NCI-H510A treated with DMSO at 0.1 percent for 48 hours (cell line): ENCODE measurements at regions not wholly inside any gene's neighbourhood (a gene's known extent, or its start where the extent isn't known, plus 50 kb on each side); places are given as distances from the start of the nearest gene placed in this dataset.
A peak's percentile ranks its signal among the peaks of the same experiment; 100 is the strongest.
"Not testable (repeated sequence)": the region's sequence is repeated elsewhere in the genome, so short reads cannot be mapped to it uniquely, and the experiment has no call there.

ENCODE experiments used
- DNase-seq: peaks from one replicate; lab custom pipeline; 2025; lab: John Stamatoyannopoulos, UW

- DNase-seq, result not testable (repeated sequence)
Measured at GRCh38 chr6:21282360-21282759, 311.2 kb upstream of the SOX4 start.

GRCh38 chr6:21284166-21284565 is 309.4 kb upstream of the SOX4 start:
- no peak for DNase-seq

DNA sequence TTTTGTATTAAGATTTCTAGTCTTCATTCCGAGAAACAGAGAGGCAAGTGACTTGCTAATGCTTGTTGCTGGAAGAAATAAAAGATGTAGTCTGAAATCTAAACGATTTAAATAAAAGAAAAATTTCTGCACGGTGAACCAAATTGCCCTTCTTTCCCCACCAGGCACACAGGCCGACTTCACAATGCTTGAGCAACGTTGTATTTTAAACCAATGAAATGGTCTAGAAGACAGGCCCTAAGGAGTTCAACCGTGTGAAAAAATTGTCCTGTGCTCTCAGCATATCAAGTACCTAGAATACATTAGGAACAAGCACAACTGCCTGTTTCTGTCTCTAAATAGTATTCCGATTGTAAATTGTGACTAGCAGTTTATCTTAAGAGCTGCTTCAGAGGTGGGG is 308.8 kb upstream of the SOX4 start:
- DNase-seq, result no peak

GRCh38 chr6:21294144-21294543 is 299.4 kb upstream of the SOX4 start:
- no peak for DNase-seq

GRCh38 chr6:21295506-21296240 is 297.9 kb upstream of the SOX4 start:
- DNase-seq, result no peak

DNA sequence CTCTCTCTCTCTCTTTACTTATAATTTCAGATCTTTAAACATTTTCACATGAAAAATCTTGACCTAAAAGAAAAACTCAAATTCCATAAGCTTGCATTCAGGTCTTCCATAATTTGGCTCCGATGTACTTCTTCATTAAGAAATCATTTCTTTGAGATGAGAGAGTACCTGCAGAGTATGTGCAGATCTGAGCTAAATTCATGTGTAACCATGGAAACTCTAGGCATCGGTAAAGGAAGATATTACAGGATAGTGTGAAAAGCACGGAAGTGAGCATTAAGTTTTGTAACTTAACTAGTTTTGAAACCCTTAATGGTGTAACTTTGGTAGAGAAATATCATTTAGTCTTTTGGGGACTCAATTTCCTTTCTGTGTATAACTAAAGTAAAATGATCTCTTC is 295.9 kb upstream of the SOX4 start:
- DNase-seq, result no peak

GRCh38 chr6:21299216-21299615 is 294.3 kb upstream of the SOX4 start:
- DNase-seq, result no peak

GRCh38 chr6:21300439-21300838 is 293.1 kb upstream of the SOX4 start:
- DNase-seq, result no peak

GRCh38 chr6:21305893-21306332 is 287.6 kb upstream of the SOX4 start:
- DNase-seq, result peak; percentile 33

- DNase-seq, result no peak
Measured at GRCh38 chr6:21306546-21306945, 287.0 kb upstream of the SOX4 start.

GRCh38 chr6:21309807-21310221 is 283.7 kb upstream of the SOX4 start:
- DNase-seq, result no peak

DNA sequence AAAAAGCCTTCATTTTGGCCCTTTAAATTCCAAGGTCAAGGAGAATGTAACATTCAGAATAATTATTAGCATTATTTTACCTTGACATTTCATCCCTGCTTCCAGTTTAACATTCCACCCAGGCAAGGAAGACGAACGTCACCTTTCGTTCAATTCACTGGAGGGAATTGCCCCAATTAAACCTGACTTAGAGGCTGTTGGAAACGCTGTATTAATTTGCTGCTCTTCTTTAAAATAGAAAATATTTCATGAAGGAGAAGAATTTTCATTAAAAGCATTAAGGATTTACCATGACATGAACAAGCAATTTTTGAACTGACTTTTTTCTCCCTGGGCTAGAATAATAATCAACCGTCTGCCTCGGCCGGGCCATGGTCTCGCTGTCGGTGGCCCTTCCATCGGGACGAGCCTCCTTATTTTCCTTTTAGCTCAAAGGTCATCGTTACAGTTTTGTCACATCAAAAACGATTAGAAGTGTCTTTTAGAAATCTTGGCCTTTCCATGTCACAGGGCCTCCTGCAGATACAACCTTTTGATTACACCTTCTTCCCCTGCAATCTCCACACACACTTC is 282.9 kb upstream of the SOX4 start:
- no peak for DNase-seq

- DNase-seq, result peak; percentile 53
Measured at GRCh38 chr6:21312118-21312517, 281.4 kb upstream of the SOX4 start.

DNA sequence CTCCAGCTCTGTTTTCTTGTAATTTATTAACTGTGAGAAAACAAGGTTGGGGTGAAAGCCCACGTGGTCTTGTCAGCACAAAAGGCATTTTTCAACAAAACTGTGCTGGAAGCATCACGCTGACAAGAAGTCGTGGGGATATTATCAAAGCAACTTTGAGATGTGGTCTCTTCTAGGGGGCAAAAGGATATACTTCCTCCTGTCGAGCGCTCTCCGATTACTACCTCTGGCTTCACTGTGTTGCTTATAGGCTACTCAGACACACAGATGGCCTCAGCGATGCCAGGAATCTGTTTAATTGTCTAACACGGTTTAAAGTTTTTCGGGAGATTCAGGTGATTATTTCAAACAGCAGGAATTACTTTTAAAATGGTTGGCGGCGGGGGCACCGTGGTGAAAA is 275.9 kb upstream of the SOX4 start:
- no peak for DNase-seq

GRCh38 chr6:21321076-21321475 is 272.5 kb upstream of the SOX4 start:
- no peak for DNase-seq

- DNase-seq, result no peak
Measured at GRCh38 chr6:21321531-21321930, 272.0 kb upstream of the SOX4 start.

- DNase-seq, result no peak
Measured at GRCh38 chr6:21323577-21323976, 270.0 kb upstream of the SOX4 start.

- peak; percentile 91 for DNase-seq
Measured at GRCh38 chr6:21325201-21325856, 268.2 kb upstream of the SOX4 start.

GRCh38 chr6:21327326-21328112 is 266.0 kb upstream of the SOX4 start:
- peak; percentile 57 for DNase-seq

GRCh38 chr6:21331235-21331634 is 262.3 kb upstream of the SOX4 start:
- DNase-seq, result no peak

DNA sequence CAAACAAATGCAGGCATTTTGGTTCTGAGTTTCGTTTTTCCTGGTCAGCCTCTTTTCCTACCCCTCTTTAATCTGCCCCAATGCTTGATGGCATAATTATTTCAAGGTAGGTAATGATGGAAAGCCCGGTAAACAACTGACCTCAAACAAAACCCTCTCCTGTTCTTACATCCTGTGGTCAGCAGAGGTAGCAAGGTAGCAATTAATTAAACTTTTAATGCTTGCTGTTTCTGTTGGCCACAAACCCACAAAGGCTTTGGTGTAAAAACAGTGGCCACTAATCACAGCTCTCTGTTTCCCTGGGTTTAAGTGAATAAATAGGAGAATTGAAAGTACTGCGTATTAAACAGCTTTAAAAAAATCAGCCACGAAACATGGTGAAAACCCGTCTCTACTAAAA is 261.5 kb upstream of the SOX4 start:
- no peak for DNase-seq

DNA sequence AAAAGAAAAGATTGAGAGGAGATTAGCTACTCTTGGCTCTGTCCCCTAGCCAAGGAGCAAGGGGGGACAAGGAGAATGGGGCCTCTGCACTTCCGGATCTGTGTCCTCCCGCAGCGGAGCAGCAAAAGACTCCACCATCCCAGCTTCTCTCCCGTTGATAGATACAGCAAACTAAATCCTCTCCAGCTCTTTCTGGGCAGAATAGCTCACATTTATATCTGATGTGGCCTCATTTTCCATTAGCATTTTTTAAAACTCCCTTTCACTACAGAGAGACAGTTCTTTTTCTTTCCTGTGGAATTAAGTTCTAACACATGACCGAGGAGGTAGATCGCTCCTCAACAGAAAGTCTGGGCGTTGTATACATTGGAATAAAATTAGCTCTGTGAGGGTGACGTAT is 260.9 kb upstream of the SOX4 start:
- no peak for DNase-seq

DNA sequence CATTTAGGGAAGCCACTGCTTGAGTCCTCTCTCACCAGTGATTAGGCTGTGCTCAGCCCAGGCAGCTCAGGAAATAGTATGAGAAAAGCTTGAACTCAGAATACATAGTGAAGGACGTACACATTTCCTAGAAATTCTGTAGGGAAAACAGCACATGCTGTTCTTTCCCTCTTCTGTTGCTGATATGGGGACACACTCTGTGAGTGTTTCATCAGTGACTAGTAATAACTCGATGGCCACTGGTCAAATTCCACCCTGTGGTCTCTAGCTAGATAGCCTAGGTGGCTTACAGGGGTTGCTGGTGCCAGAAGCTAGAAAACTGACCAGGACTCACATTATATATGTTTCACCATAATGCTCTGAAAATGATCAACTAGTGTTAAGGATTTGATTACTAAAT is 259.8 kb upstream of the SOX4 start:
- no peak for DNase-seq
